ENCODE measurements at regions not wholly inside any gene's neighbourhood (a gene's known extent, or its start where the extent isn't known, plus 50 kb on each side); places are given as distances from the start of the nearest gene placed in this dataset.

GRCh38 chrX:100491174-100491573 is 81.1 kb upstream of the PCDH19 start:
- peaks cover 13% of the 10 kb centered on the region for H3K9me3 Mint-ChIP-seq
- H3K27me3 Mint-ChIP-seq (ENCODE audit: low read depth): no peaks in the 10 kb centered on the region; the same call in none of the 2 replicates

GRCh38 chrX:100487795-100488194 is 77.7 kb upstream of the PCDH19 start:
- H3K4me3 Mint-ChIP-seq: no peak overlapping the region
- POLR2A ChIA-PET: no interaction called here
- peaks cover 23% of the 10 kb centered on the region for H3K27me3 Mint-ChIP-seq (ENCODE audit: low read depth)
- CTCF ChIA-PET: no interaction called here
- DNase-seq (ENCODE audit: low spot score): no peak
- ATAC-seq: no peak
- H3K36me3 Mint-ChIP-seq: peaks cover 3% of the 10 kb centered on the region; the same call in 1 of the 2 replicates
- TF ChIP-seq E2F4 (CRISPR knock-in tag; IDR thresholded peaks at IDR 0.05; ENCODE audit: borderline replicate concordance, low read depth) (no peak), ZNF232 (CRISPR knock-in tag; IDR thresholded peaks at IDR 0.05) (no peak), PREB (CRISPR knock-in tag; IDR thresholded peaks at IDR 0.05; ENCODE audit: borderline replicate concordance) (no peak), ZNF671 (CRISPR knock-in tag; IDR thresholded peaks at IDR 0.05) (no peak), CREM (CRISPR knock-in tag; IDR thresholded peaks at IDR 0.05) (no peak), SOX15 (CRISPR knock-in tag; IDR thresholded peaks at IDR 0.05) (no peak), ZNF121 (CRISPR knock-in tag; IDR thresholded peaks at IDR 0.05) (no peak)
- no peak overlapping the region for H3K27ac Mint-ChIP-seq
- H3K4me1 Mint-ChIP-seq: peaks cover 17% of the 10 kb centered on the region
- H3K9me3 Mint-ChIP-seq: peaks cover 13% of the 10 kb centered on the region

More at GRCh38 chrX:100491174-100491573, 81.1 kb upstream of the PCDH19 start:
- peaks cover 18% of the 10 kb centered on the region for H3K4me1 Mint-ChIP-seq
- ChIA-PET CTCF (no interaction called here), POLR2A (no interaction called here)
- peaks cover 3% of the 10 kb centered on the region; the same call in 1 of the 2 replicates for H3K36me3 Mint-ChIP-seq
- TF ChIP-seq ZNF281 (CRISPR knock-in tag; IDR thresholded peaks at IDR 0.05): no peak
- no peak for TF ChIP-seq GABPB1 (CRISPR knock-in tag; IDR thresholded peaks at IDR 0.05)
- no peak for TF ChIP-seq JAZF1 (CRISPR knock-in tag; IDR thresholded peaks at IDR 0.05)
- no peak for TF ChIP-seq ZNF263 (CRISPR knock-in tag; IDR thresholded peaks at IDR 0.05; ENCODE audit: low read depth)
- TF ChIP-seq MAX (CRISPR knock-in tag; IDR thresholded peaks at IDR 0.05): no peak
- TF ChIP-seq ATF3 (CRISPR knock-in tag; conservative IDR thresholded peaks at IDR 0.05): no peak
- no peak for TF ChIP-seq ATF2 (CRISPR knock-in tag; IDR thresholded peaks at IDR 0.05; ENCODE audit: borderline replicate concordance, low read depth)
- TF ChIP-seq OVOL2 (CRISPR knock-in tag; IDR thresholded peaks at IDR 0.05; ENCODE audit: borderline replicate concordance): no peak
- TF ChIP-seq SMAD3 (CRISPR knock-in tag; IDR thresholded peaks at IDR 0.05; ENCODE audit: borderline replicate concordance): no peak
- no peak for TF ChIP-seq EMX1 (CRISPR knock-in tag; IDR thresholded peaks at IDR 0.05)
- ATAC-seq: no peak
- no peak overlapping the region for H3K4me3 Mint-ChIP-seq
- no peak for DNase-seq (ENCODE audit: low spot score)
- H3K27ac Mint-ChIP-seq: no peak overlapping the region
